ENCODE measurements at regions not wholly inside any gene's neighbourhood (a gene's known extent, or its start where the extent isn't known, plus 50 kb on each side); places are given as distances from the start of the nearest gene placed in this dataset.

GRCh38 chr4:19009881-19010280, 988.3 kb upstream of the LCORL start:
- Histone ChIP-seq H3K9ac (ENCODE audit: insufficient read depth, low read length, poor library complexity, severe bottlenecking) (no peak overlapping the region), H3K36me3 (replicated peaks in 1 of 2; ENCODE audit: control insufficient read depth in 1 of 2, insufficient read depth in 2 of 2, low read length in 2 of 2) (no peaks in the 10 kb centered on the region), H3K4me1 (ENCODE audit: control insufficient read depth in 1 of 2, insufficient read depth in 2 of 2, low read length in 2 of 2) (no peaks in the 10 kb centered on the region), H3K27me3 (ENCODE audit: control insufficient read depth in 2 of 2, insufficient read depth in 2 of 2, low read length in 2 of 2) (no peaks in the 10 kb centered on the region), H3K27ac (ENCODE audit: low read depth in 1 of 2, low read length in 2 of 2) (no peak overlapping the region), H3K79me2 (ENCODE audit: insufficient read depth, low read length) (no peaks in the 10 kb centered on the region), H3K4me3 (replicated peaks in 1 of 3; ENCODE audit: low read depth in 2 of 3, low read length in 3 of 3) (no peak overlapping the region), H3K9me3 (replicated peaks in 1 of 2; ENCODE audit: control insufficient read depth in 1 of 2, insufficient read depth in 1 of 2, low read length in 2 of 2) (peaks cover 2 to 5% of the 10 kb centered on the region in 2 donors), H3K4me2 (replicated peaks; ENCODE audit: extremely low read depth, low read length, poor library complexity, severe bottlenecking) (no peak overlapping the region), H2AFZ (ENCODE audit: insufficient read depth, low read depth, low read length, poor library complexity, severe bottlenecking) (no peak overlapping the region), H4K20me1 (ENCODE audit: insufficient read depth, low read length) (no peaks in the 10 kb centered on the region)
- 43% methylated on average over 1 of the region's 2 CpGs for WGBS (ENCODE audit: insufficient coverage)
- no peaks in the 10 kb centered on the region for H3K4me1 Mint-ChIP-seq
- no peak overlapping the region for H3K4me3 Mint-ChIP-seq
- no peak overlapping the region for H3K27ac Mint-ChIP-seq
- H3K9me3 Mint-ChIP-seq: peaks cover 0 to 5% (median 3%) of the 10 kb centered on the region in 7 donors
- no peak for DNase-seq
- intact Hi-C loops (cut with micrococcal nuclease): no loop called here
- H3K27me3 Mint-ChIP-seq (ENCODE audit: low read depth in 3 of 3): no peaks in the 10 kb centered on the region
- no peaks in the 10 kb centered on the region for H3K36me3 Mint-ChIP-seq
- no peak for TF ChIP-seq CTCF (IDR thresholded peaks at IDR 0.05)

GRCh38 chr4:19005211-19005610, 983.7 kb upstream of the LCORL start:
- Histone ChIP-seq H3K9me3 (replicated peaks in 1 of 2; ENCODE audit: control insufficient read depth in 1 of 2, insufficient read depth in 1 of 2, low read length in 2 of 2) (peaks cover 5 to 8% of the 10 kb centered on the region in 2 donors), H2AFZ (ENCODE audit: insufficient read depth, low read depth, low read length, poor library complexity, severe bottlenecking) (no peak overlapping the region), H3K79me2 (ENCODE audit: insufficient read depth, low read length) (no peaks in the 10 kb centered on the region), H3K27ac (ENCODE audit: low read depth in 1 of 2, low read length in 2 of 2) (no peak overlapping the region), H4K20me1 (ENCODE audit: insufficient read depth, low read length) (no peaks in the 10 kb centered on the region), H3K4me3 (replicated peaks in 1 of 3; ENCODE audit: low read depth in 2 of 3, low read length in 3 of 3) (no peak overlapping the region), H3K9ac (ENCODE audit: insufficient read depth, low read length, poor library complexity, severe bottlenecking) (no peak overlapping the region), H3K27me3 (ENCODE audit: control insufficient read depth in 2 of 2, insufficient read depth in 2 of 2, low read length in 2 of 2) (no peaks in the 10 kb centered on the region), H3K4me2 (replicated peaks; ENCODE audit: extremely low read depth, low read length, poor library complexity, severe bottlenecking) (no peak overlapping the region), H3K4me1 (ENCODE audit: control insufficient read depth in 1 of 2, insufficient read depth in 2 of 2, low read length in 2 of 2) (no peaks in the 10 kb centered on the region), H3K36me3 (replicated peaks in 1 of 2; ENCODE audit: control insufficient read depth in 1 of 2, insufficient read depth in 2 of 2, low read length in 2 of 2) (no peaks in the 10 kb centered on the region)
- Mint-ChIP-seq H3K4me1 (no peaks in the 10 kb centered on the region), H3K4me3 (no peak overlapping the region), H3K27ac (no peak overlapping the region), H3K27me3 (ENCODE audit: low read depth in 3 of 3) (no peaks in the 10 kb centered on the region), H3K9me3 (peaks cover 0 to 11% (median 5%) of the 10 kb centered on the region in 7 donors), H3K36me3 (no peaks in the 10 kb centered on the region)
- no peak for DNase-seq
- 100% methylated on average over 1 of the region's 1 CpG for WGBS (ENCODE audit: insufficient coverage)
- TF ChIP-seq CTCF (IDR thresholded peaks at IDR 0.05): no peak
- intact Hi-C loops (cut with micrococcal nuclease): no loop called here
